ENCODE measurements at regions not wholly inside any gene's neighbourhood (a gene's known extent, or its start where the extent isn't known, plus 50 kb on each side); places are given as distances from the start of the nearest gene placed in this dataset.

- TF ChIP-seq CTCF (IDR thresholded peaks at IDR 0.05; ENCODE audit: control insufficient read depth, extremely low read depth, insufficient read depth): no peak
- DNase-seq (ENCODE audit: low read depth): no peak
- H3K4me3 ChIP-seq (ENCODE audit: low read depth, low read length): no peak overlapping the region
These were observed 71.4 kb upstream of the ARL4D start for GRCh38 chr17:43327421-43327820.

GRCh38 chr17:43326490-43327275 is 72.1 kb upstream of the ARL4D start:
- DNase-seq (ENCODE audit: low read depth): no peak
- no peak overlapping the region for H3K4me3 ChIP-seq (ENCODE audit: low read depth, low read length)
- no peak for TF ChIP-seq CTCF (IDR thresholded peaks at IDR 0.05; ENCODE audit: control insufficient read depth, extremely low read depth, insufficient read depth)

- no peak for TF ChIP-seq CTCF (IDR thresholded peaks at IDR 0.05; ENCODE audit: control insufficient read depth, extremely low read depth, insufficient read depth)
- no peak for DNase-seq (ENCODE audit: low read depth)
- H3K4me3 ChIP-seq (ENCODE audit: low read depth, low read length): no peak overlapping the region
These were observed 74.4 kb upstream of the ARL4D start for GRCh38 chr17:43324205-43324893.

- no peak for TF ChIP-seq CTCF (IDR thresholded peaks at IDR 0.05; ENCODE audit: control insufficient read depth, extremely low read depth, insufficient read depth)
These were observed 79.3 kb upstream of the ARL4D start for GRCh38 chr17:43319293-43320124.

GRCh38 chr17:43316522-43317142 is 82.2 kb upstream of the ARL4D start:
- H3K4me3 ChIP-seq (ENCODE audit: low read depth, low read length): no peak overlapping the region
- no peak for DNase-seq (ENCODE audit: low read depth)
- TF ChIP-seq CTCF (IDR thresholded peaks at IDR 0.05; ENCODE audit: control insufficient read depth, extremely low read depth, insufficient read depth): no peak

More at GRCh38 chr17:43319293-43320124, 79.3 kb upstream of the ARL4D start:
- no peak overlapping the region for H3K4me3 ChIP-seq (ENCODE audit: low read depth, low read length)
- DNase-seq (ENCODE audit: low read depth): no peak

- DNase-seq (ENCODE audit: low read depth): no peak
These were observed 82.2 kb upstream of the RNU2-1 start for GRCh38 chr17:43315858-43316521.

More at GRCh38 chr17:43315858-43316521, 82.2 kb upstream of the RNU2-1 start:
- no peak overlapping the region for H3K4me3 ChIP-seq (ENCODE audit: low read depth, low read length)
- TF ChIP-seq CTCF (IDR thresholded peaks at IDR 0.05; ENCODE audit: control insufficient read depth, extremely low read depth, insufficient read depth): no peak

All from LNCaP clone FGC (cell line).